CD14-positive monocyte (primary cell): ENCODE measurements at regions not wholly inside any gene's neighbourhood (a gene's known extent, or its start where the extent isn't known, plus 50 kb on each side); places are given as distances from the start of the nearest gene placed in this dataset.

ENCODE experiments used
- DNase-seq, 3 donors: peaks; one replicate each; pipeline ENCODE4 v3.0.0-alpha.2; 2011 to 2022
- H2AFZ ChIP-seq: 2 replicates; pipeline ENCODE4 v1.6.0; 2012; ENCODE audit warnings: mild to moderate bottlenecking, low read depth, low read length, inconsistent platforms; ENCODE audit not compliant: insufficient read depth, poor library complexity, severe bottlenecking
- H3K27ac ChIP-seq, 2 donors: 1 replicate in 1 of 2; 2 replicates in 1 of 2; pipeline ENCODE4 v1.5.1; 2012 to 2013; ENCODE audit warnings: low read length in 2 of 2, control low read depth in 1 of 2, inconsistent platforms in 1 of 2, low read depth in 1 of 2, mild to moderate bottlenecking in 1 of 2
- H3K27me3 ChIP-seq, 2 donors: one replicate each; pipeline versions ENCODE4 v1.6.0 to v1.6.1; 2011 to 2013; ENCODE audit warnings: low read length in 2 of 2; ENCODE audit not compliant: control insufficient read depth in 2 of 2, insufficient read depth in 2 of 2
- H3K36me3 ChIP-seq, 2 donors: replicated peaks in 1 of 2; 1 replicate in 1 of 2; 2 replicates in 1 of 2; pipeline versions ENCODE4 v1.5.1 to v1.6.1; 2012 to 2013; ENCODE audit warnings: low read length in 2 of 2, control low read depth in 1 of 2, inconsistent platforms in 1 of 2, mild to moderate bottlenecking in 1 of 2; ENCODE audit not compliant: insufficient read depth in 2 of 2, control insufficient read depth in 1 of 2
- H3K4me1 ChIP-seq, 2 donors: 1 replicate in 1 of 2; 2 replicates in 1 of 2; pipeline versions ENCODE4 v1.5.1 to v1.6.1; 2012 to 2013; ENCODE audit warnings: low read length in 2 of 2, control low read depth in 1 of 2, inconsistent platforms in 1 of 2, mild to moderate bottlenecking in 1 of 2, moderate library complexity in 1 of 2; ENCODE audit not compliant: insufficient read depth in 2 of 2, control insufficient read depth in 1 of 2
- H3K4me2 ChIP-seq: replicated peaks from 2 replicates; pipeline ENCODE3; 2012; ENCODE audit warnings: low read length, moderate library complexity, mild to moderate bottlenecking; ENCODE audit not compliant: poor library complexity, severe bottlenecking; ENCODE audit errors: extremely low read depth
- H3K4me3 ChIP-seq, 3 experiments: fragments of 200-600 bp in 1 of 3; sonication (generic) in 1 of 3; replicated peaks in 1 of 3; 1 replicate in 2 of 3; 2 replicates in 1 of 3; pipeline ENCODE4 v1.5.1; 2011 to 2013; ENCODE audit warnings: low read length in 3 of 3, mild to moderate bottlenecking in 3 of 3, control low read depth in 2 of 3, low read depth in 2 of 3, inconsistent platforms in 1 of 3, moderate library complexity in 1 of 3
- H3K79me2 ChIP-seq: 2 replicates; pipeline ENCODE4 v1.6.0; 2012; ENCODE audit warnings: mild to moderate bottlenecking, control low read depth, inconsistent platforms, low read length, moderate library complexity; ENCODE audit not compliant: insufficient read depth
- H3K9ac ChIP-seq: 2 replicates; pipeline ENCODE4 v1.6.0; 2017; ENCODE audit warnings: low read length, mild to moderate bottlenecking; ENCODE audit not compliant: insufficient read depth, poor library complexity, severe bottlenecking
- H3K9me3 ChIP-seq, 2 donors: replicated peaks in 1 of 2; 1 replicate in 1 of 2; 2 replicates in 1 of 2; pipeline versions ENCODE4 v1.5.1 to v1.6.1; 2012 to 2013; ENCODE audit warnings: low read length in 2 of 2, control low read depth in 1 of 2; ENCODE audit not compliant: control insufficient read depth in 1 of 2, insufficient read depth in 1 of 2
- H4K20me1 ChIP-seq: 2 replicates; pipeline ENCODE4 v1.6.0; 2012; ENCODE audit warnings: mild to moderate bottlenecking, low read length, control low read depth, moderate library complexity; ENCODE audit not compliant: insufficient read depth
- H3K27ac Mint-ChIP-seq, 7 donors: one replicate each; pipeline ENCODE4 v1.8.0; 2020; ENCODE audit warnings: mild to moderate bottlenecking in 7 of 7, mixed read lengths in 7 of 7, moderate library complexity in 6 of 7, inconsistent platforms in 2 of 7
- H3K27me3 Mint-ChIP-seq, 3 donors: one replicate each; pipeline ENCODE4 v1.8.0; 2021 to 2022; ENCODE audit warnings: low read depth in 3 of 3, mild to moderate bottlenecking in 3 of 3, mixed read lengths in 3 of 3, moderate library complexity in 3 of 3, inconsistent platforms in 1 of 3
- H3K36me3 Mint-ChIP-seq, 2 donors: one replicate each; pipeline ENCODE4 v1.8.0; 2020; ENCODE audit warnings: mixed read lengths in 2 of 2, inconsistent platforms in 1 of 2, mild to moderate bottlenecking in 1 of 2
- H3K4me1 Mint-ChIP-seq: one replicate; pipeline ENCODE4 v1.8.0; 2020; ENCODE audit warnings: mild to moderate bottlenecking, mixed read lengths
- H3K4me3 Mint-ChIP-seq, 2 donors: one replicate each; pipeline ENCODE4 v1.8.0; 2020; ENCODE audit warnings: mild to moderate bottlenecking in 2 of 2, mixed read lengths in 2 of 2, moderate library complexity in 1 of 2
- H3K9me3 Mint-ChIP-seq, 7 donors: one replicate each; pipeline ENCODE4 v1.8.0; 2020 to 2022; ENCODE audit warnings: mixed read lengths in 7 of 7, mild to moderate bottlenecking in 6 of 7, moderate library complexity in 6 of 7, inconsistent platforms in 2 of 7
- WGBS: methylation state at CpG from one replicate; pipeline ENCODE4 v1.1.5; 2013; ENCODE audit warnings: missing lambda C conversion rate; ENCODE audit not compliant: insufficient coverage; 5-methylcytosine and 5-hydroxymethylcytosine counted together
- intact Hi-C, 2 donors: fragments of 100-400 bp; cut with micrococcal nuclease; formaldehyde crosslinking; loops; one replicate each; pipeline versions ENCODE4 v1.15.0 to v1.15.1; 2023
- TF ChIP-seq, protein P1 (sequence below): fragments of 200-600 bp; IDR thresholded peaks from one replicate; pipeline ENCODE4 v1.8.0; 2022; ENCODE audit warnings: antibody characterized with exemption, mild to moderate bottlenecking

DNA sequence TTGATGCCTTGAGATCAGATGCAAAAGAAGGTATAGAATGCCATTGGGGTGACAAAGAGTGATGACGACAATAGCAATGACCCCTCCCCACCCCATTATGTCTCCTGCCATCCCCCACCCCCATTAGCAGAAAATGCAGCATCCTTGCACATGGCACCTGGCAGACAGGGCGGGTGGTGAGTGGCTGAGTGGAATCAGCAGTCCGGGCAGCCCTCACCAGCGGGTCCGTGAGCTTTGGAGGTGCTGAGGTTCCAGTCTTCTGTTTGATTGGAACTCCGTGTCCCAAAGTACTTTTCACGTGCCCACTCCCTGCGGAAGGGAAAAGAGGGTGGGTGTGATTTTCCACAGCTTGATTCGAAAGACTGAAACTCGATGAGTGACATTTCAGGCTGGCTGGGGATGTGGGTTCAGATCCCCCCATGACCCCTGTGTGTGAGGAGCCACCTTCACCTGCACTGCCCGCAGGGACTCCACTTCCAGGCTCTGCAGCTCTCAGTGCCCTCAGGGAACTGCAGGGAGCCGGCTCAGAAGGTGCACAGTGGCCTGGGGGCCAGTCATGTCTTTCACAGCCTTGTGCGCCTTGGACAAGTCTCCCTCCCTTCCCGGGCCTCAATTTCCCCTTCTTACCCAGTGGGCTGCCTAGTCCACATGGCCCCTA lies 130.9 kb downstream of the GLI2 start:
- no peak for DNase-seq
- no peaks in the 10 kb centered on the region for H3K36me3 Mint-ChIP-seq
- Histone ChIP-seq H3K9ac (no peak overlapping the region), H3K27me3 (peaks cover 9 to 30% of the 10 kb centered on the region in 2 donors), H3K79me2 (no peaks in the 10 kb centered on the region), H3K4me3 (no peak overlapping the region), H2AFZ (no peak overlapping the region), H3K4me1 (no peaks in the 10 kb centered on the region), H3K9me3 (no peaks in the 10 kb centered on the region), H3K36me3 (no peaks in the 10 kb centered on the region), H4K20me1 (no peaks in the 10 kb centered on the region), H3K27ac (no peak overlapping the region), H3K4me2 (no peak overlapping the region)
- 79% methylated on average over 8 of the region's 14 CpGs for WGBS
- no peak overlapping the region for H3K27ac Mint-ChIP-seq
- peak overlapping the region in 1 of 2 donors; percentile 43 for H3K4me3 Mint-ChIP-seq
- intact Hi-C loops: no loop called here
- H3K27me3 Mint-ChIP-seq: peaks cover 32 to 45% (median 37%) of the 10 kb centered on the region in 3 donors
- TF ChIP-seq, protein P1, sequence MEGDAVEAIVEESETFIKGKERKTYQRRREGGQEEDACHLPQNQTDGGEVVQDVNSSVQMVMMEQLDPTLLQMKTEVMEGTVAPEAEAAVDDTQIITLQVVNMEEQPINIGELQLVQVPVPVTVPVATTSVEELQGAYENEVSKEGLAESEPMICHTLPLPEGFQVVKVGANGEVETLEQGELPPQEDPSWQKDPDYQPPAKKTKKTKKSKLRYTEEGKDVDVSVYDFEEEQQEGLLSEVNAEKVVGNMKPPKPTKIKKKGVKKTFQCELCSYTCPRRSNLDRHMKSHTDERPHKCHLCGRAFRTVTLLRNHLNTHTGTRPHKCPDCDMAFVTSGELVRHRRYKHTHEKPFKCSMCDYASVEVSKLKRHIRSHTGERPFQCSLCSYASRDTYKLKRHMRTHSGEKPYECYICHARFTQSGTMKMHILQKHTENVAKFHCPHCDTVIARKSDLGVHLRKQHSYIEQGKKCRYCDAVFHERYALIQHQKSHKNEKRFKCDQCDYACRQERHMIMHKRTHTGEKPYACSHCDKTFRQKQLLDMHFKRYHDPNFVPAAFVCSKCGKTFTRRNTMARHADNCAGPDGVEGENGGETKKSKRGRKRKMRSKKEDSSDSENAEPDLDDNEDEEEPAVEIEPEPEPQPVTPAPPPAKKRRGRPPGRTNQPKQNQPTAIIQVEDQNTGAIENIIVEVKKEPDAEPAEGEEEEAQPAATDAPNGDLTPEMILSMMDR: no peak
- H3K9me3 Mint-ChIP-seq: peaks cover 0 to 4% (median 0%) of the 10 kb centered on the region in 7 donors
- no peaks in the 10 kb centered on the region for H3K4me1 Mint-ChIP-seq

DNA sequence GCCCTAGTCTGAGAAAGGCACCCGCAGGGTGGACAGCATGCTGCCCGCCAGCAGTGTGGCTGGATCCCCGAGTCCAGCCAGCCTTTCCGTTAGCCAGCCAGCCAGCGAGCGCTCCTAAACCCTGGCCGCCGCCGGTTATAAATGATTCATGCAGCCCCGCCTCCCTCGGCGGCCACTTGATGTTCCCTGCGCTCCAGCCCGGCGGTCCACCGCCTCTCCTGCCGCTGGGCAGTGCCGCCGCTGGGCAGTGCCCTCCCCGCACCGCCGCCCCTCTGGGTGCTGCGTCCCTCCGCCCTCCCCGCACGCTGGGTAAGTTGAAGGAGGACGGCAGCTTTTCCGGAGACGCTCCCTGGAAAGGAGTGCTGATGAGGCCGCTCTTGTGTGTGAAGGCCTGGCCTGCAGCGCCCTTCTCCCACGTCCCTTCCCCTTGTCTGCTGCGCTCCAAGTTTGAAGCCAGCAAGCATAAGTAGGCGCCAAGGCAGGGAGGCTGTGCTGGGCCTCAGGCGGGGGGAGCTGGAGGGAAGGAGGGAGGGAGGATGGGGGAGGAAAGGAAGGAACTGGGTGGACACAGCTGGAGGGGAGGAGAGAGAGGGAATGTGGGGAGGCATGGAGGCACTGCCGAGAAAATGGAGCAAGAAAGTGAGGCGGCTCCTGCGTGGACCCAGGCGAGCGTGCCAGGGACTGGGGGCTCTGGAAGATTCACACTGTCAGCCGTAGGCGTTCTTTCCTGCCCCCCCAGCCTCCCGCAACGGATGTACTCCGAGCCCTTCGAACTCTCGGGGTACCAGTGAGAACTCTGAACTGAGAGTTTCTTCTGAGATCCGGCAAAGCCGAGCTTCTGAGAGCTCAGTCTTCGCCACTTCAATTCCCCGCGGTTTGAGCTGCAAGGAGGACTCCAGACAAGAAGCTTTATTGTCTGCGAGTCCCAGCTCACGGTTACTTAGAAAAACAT lies 131.9 kb downstream of the GLI2 start:
- Histone ChIP-seq H3K9ac (peak overlapping the region; percentile 21), H3K4me3 (no peak overlapping the region), H3K79me2 (no peaks in the 10 kb centered on the region), H4K20me1 (no peaks in the 10 kb centered on the region), H3K4me2 (no peak overlapping the region), H3K27me3 (peaks cover 9 to 30% of the 10 kb centered on the region in 2 donors), H3K9me3 (no peaks in the 10 kb centered on the region), H3K4me1 (no peaks in the 10 kb centered on the region), H3K36me3 (no peaks in the 10 kb centered on the region), H2AFZ (peak overlapping the region; percentile 13), H3K27ac (no peak overlapping the region)
- H3K27ac Mint-ChIP-seq: no peak overlapping the region
- H3K36me3 Mint-ChIP-seq: no peaks in the 10 kb centered on the region
- 14% methylated on average over 45 of the region's 54 CpGs for WGBS
- TF ChIP-seq, protein P1: no peak
- intact Hi-C loops: no loop called here
- H3K4me3 Mint-ChIP-seq: peak overlapping the region in 1 of 2 donors; percentile 60
- no peaks in the 10 kb centered on the region for H3K4me1 Mint-ChIP-seq
- peaks cover 35 to 45% (median 37%) of the 10 kb centered on the region in 3 donors for H3K27me3 Mint-ChIP-seq
- peaks cover 0 to 4% (median 0%) of the 10 kb centered on the region in 7 donors for H3K9me3 Mint-ChIP-seq
- DNase-seq: no peak
